ENCODE measurements at regions not wholly inside any gene's neighbourhood (a gene's known extent, or its start where the extent isn't known, plus 50 kb on each side); places are given as distances from the start of the nearest gene placed in this dataset.

- Histone ChIP-seq H3K4me3 (ENCODE audit: extremely low read depth in 1 of 4, insufficient read depth in 2 of 4, low read depth in 3 of 4, low read length in 4 of 4) (no peak overlapping the region), H3K56ac (replicated peaks; ENCODE audit: insufficient read length, low read depth, low read length) (no peak overlapping the region), H2BK15ac (ENCODE audit: low read length) (no peak overlapping the region), H3K27ac (ENCODE audit: low read depth, low read length) (no peak overlapping the region), H3K23ac (ENCODE audit: insufficient read length) (no peak overlapping the region), H2BK12ac (ENCODE audit: low read depth, low read length) (no peak overlapping the region), H3K14ac (ENCODE audit: insufficient read length) (no peak overlapping the region), H3K79me2 (ENCODE audit: control insufficient read depth in 1 of 2, insufficient read depth in 2 of 2, low read length in 2 of 2) (no peaks in the 10 kb centered on the region), H3K4me2 (ENCODE audit: insufficient read depth in 1 of 2, low read depth in 2 of 2, low read length in 2 of 2) (no peak overlapping the region), H3K9me3 (ENCODE audit: insufficient read depth in 2 of 2, low read depth in 1 of 2, low read length in 1 of 2) (no peaks in the 10 kb centered on the region), H2AK5ac (ENCODE audit: low read depth, low read length) (no peak overlapping the region), H3K23me2 (ENCODE audit: low read depth, low read length) (peaks cover 9% of the 10 kb centered on the region; the same call in 1 of the 2 replicates), H4K20me1 (replicated peaks in 1 of 2; ENCODE audit: control insufficient read depth in 1 of 2, insufficient read depth in 2 of 2, low read length in 2 of 2) (peaks cover 0 to 3% of the 10 kb centered on the region in 2 experiments), H2AFZ (ENCODE audit: low read length) (no peak overlapping the region), H2BK20ac (ENCODE audit: low read length) (peak overlapping the region; percentile 27; the same call in 1 of the 2 replicates), H3K18ac (ENCODE audit: extremely low read depth, low read length) (no peak overlapping the region), H2BK5ac (ENCODE audit: low read depth, low read length) (peak overlapping the region; percentile 4; the same call in 1 of the 2 replicates), H4K5ac (ENCODE audit: insufficient read length, low read depth, low read length) (no peak overlapping the region), H3K79me1 (ENCODE audit: low read depth, low read length) (no peaks in the 10 kb centered on the region), H3K4me1 (replicated peaks in 1 of 4; ENCODE audit: control insufficient read depth in 3 of 4, insufficient read depth in 4 of 4, low read length in 3 of 4) (no peaks in the 10 kb centered on the region; a peak in 1 of 7 replicates), H2BK120ac (replicated peaks; ENCODE audit: low read depth, low read length) (no peak overlapping the region), H4K91ac (replicated peaks; ENCODE audit: insufficient read length, low read length) (no peak overlapping the region), H3K9ac (replicated peaks in 1 of 4; ENCODE audit: extremely low read depth in 1 of 4, low read depth in 3 of 4, low read length in 3 of 4) (no peak overlapping the region), H4K8ac (ENCODE audit: extremely low read depth, insufficient read depth, low read length) (no peak overlapping the region), H3K27me3 (replicated peaks in 1 of 4; ENCODE audit: control insufficient read depth in 3 of 4, extremely low read depth in 1 of 4, insufficient read depth in 3 of 4, low read length in 3 of 4) (no peaks in the 10 kb centered on the region), H3K36me3 (ENCODE audit: control insufficient read depth in 2 of 4, insufficient read depth in 4 of 4, low read length in 3 of 4) (no peaks in the 10 kb centered on the region), H3K4ac (replicated peaks; ENCODE audit: insufficient read length, low read depth, low read length) (no peak overlapping the region)
- 85% methylated on average over 2 of the region's 2 CpGs; no CpG with 5 or more reads in 1 of the 2 experiments for WGBS, 2 experiments (ENCODE audit: extremely low coverage in 1 of 2, insufficient coverage in 1 of 2, insufficient read length in 1 of 2, insufficient replicate concordance in 2 of 2, low coverage in 1 of 2, low lambda C conversion rate in 2 of 2, missing lambda C conversion rate in 1 of 2)
- ChIA-PET CTCF (ENCODE audit: partially characterized antibody) (no interaction called here), POLR2A (ENCODE audit: partially characterized antibody) (no interaction called here)
- DNase-seq (ENCODE audit: low read depth in 1 of 2, low spot score in 2 of 2) (no peak), FAIRE-seq (no peak)
- no peak for TF ChIP-seq ATF3 (IDR thresholded peaks at IDR 0.05; ENCODE audit: insufficient read depth, low read depth, low read length)
- TF ChIP-seq RXRA (IDR thresholded peaks at IDR 0.05; ENCODE audit: insufficient read depth, low read depth, low read length), result no peak
- TF ChIP-seq TEAD4 (IDR thresholded peaks at IDR 0.05; ENCODE audit: low read depth, low read length), result no peak
- TF ChIP-seq SRF (IDR thresholded peaks at IDR 0.05; ENCODE audit: low read depth, low read length), result no peak
- no peak for TF ChIP-seq SAP30 (IDR thresholded peaks at IDR 0.05; ENCODE audit: insufficient read depth, insufficient replicate concordance, low read length)
- no peak for TF ChIP-seq HDAC6 (IDR thresholded peaks at IDR 0.05; ENCODE audit: low read depth, low read length)
- no peak for TF ChIP-seq JUND (IDR thresholded peaks at IDR 0.05; ENCODE audit: low read length)
- TF ChIP-seq E2F6 (IDR thresholded peaks at IDR 0.05), result no peak
- TF ChIP-seq KDM5A (IDR thresholded peaks at IDR 0.05; ENCODE audit: low read length), result no peak
- TF ChIP-seq EZH2 (IDR thresholded peaks at IDR 0.05; ENCODE audit: low read depth, low read length, severe bottlenecking), result no peak
- no peak for TF ChIP-seq GABPA (IDR thresholded peaks at IDR 0.05; ENCODE audit: borderline replicate concordance, insufficient read depth, low read length)
Measured at GRCh38 chr2:234827096-234827860, 124.5 kb upstream of the SH3BP4 start.
